ENCODE measurements at regions not wholly inside any gene's neighbourhood (a gene's known extent, or its start where the extent isn't known, plus 50 kb on each side); places are given as distances from the start of the nearest gene placed in this dataset.

GRCh38 chr21:15405214-15405613, 324.6 kb upstream of the USP25 start:
- no peak for TF ChIP-seq CTCF (IDR thresholded peaks at IDR 0.05; ENCODE audit: low read depth, low read length)
- DNase-seq: no peak
- Histone ChIP-seq H3K9me3 (ENCODE audit: severe bottlenecking) (no peaks in the 10 kb centered on the region), H3K36me3 (no peaks in the 10 kb centered on the region), H3K27me3 (ENCODE audit: insufficient read depth, low read depth, severe bottlenecking) (no peaks in the 10 kb centered on the region), H3K27ac (no peak overlapping the region), H3K4me3 (ENCODE audit: low read depth, low read length) (no peak overlapping the region)

GRCh38 chr21:15406791-15407190, 323.0 kb upstream of the USP25 start:
- no peaks in the 10 kb centered on the region for H3K9me3 ChIP-seq (ENCODE audit: severe bottlenecking)
- no peak for DNase-seq
- no peak for TF ChIP-seq CTCF (IDR thresholded peaks at IDR 0.05; ENCODE audit: low read depth, low read length)

GRCh38 chr21:15407585-15407984, 322.2 kb upstream of the USP25 start:
- Histone ChIP-seq H3K9me3 (ENCODE audit: severe bottlenecking) (no peaks in the 10 kb centered on the region), H3K36me3 (no peaks in the 10 kb centered on the region), H3K27ac (no peak overlapping the region), H3K27me3 (ENCODE audit: insufficient read depth, low read depth, severe bottlenecking) (no peaks in the 10 kb centered on the region), H3K4me3 (ENCODE audit: low read depth, low read length) (no peak overlapping the region)
- no peak for DNase-seq
- TF ChIP-seq CTCF (IDR thresholded peaks at IDR 0.05; ENCODE audit: low read depth, low read length): no peak

More at GRCh38 chr21:15406791-15407190, 323.0 kb upstream of the USP25 start:
- Histone ChIP-seq H3K36me3 (no peaks in the 10 kb centered on the region), H3K4me3 (ENCODE audit: low read depth, low read length) (no peak overlapping the region), H3K27me3 (ENCODE audit: insufficient read depth, low read depth, severe bottlenecking) (no peaks in the 10 kb centered on the region), H3K27ac (no peak overlapping the region)

GRCh38 chr21:15408089-15408488, 321.7 kb upstream of the USP25 start:
- no peak for DNase-seq
- TF ChIP-seq CTCF (IDR thresholded peaks at IDR 0.05; ENCODE audit: low read depth, low read length): no peak
- Histone ChIP-seq H3K4me3 (ENCODE audit: low read depth, low read length) (no peak overlapping the region), H3K9me3 (ENCODE audit: severe bottlenecking) (no peaks in the 10 kb centered on the region), H3K27me3 (ENCODE audit: insufficient read depth, low read depth, severe bottlenecking) (no peaks in the 10 kb centered on the region), H3K36me3 (no peaks in the 10 kb centered on the region), H3K27ac (no peak overlapping the region)

GRCh38 chr21:15409031-15409430, 320.8 kb upstream of the USP25 start:
- Histone ChIP-seq H3K27ac (no peak overlapping the region), H3K36me3 (no peaks in the 10 kb centered on the region), H3K4me3 (ENCODE audit: low read depth, low read length) (no peak overlapping the region), H3K27me3 (ENCODE audit: insufficient read depth, low read depth, severe bottlenecking) (no peaks in the 10 kb centered on the region), H3K9me3 (ENCODE audit: severe bottlenecking) (no peaks in the 10 kb centered on the region)
- TF ChIP-seq CTCF (IDR thresholded peaks at IDR 0.05; ENCODE audit: low read depth, low read length): no peak
- DNase-seq: no peak

- Histone ChIP-seq H3K27me3 (ENCODE audit: insufficient read depth, low read depth, severe bottlenecking) (no peaks in the 10 kb centered on the region), H3K9me3 (ENCODE audit: severe bottlenecking) (no peaks in the 10 kb centered on the region), H3K4me3 (ENCODE audit: low read depth, low read length) (no peak overlapping the region), H3K27ac (no peak overlapping the region), H3K36me3 (no peaks in the 10 kb centered on the region)
- TF ChIP-seq CTCF (IDR thresholded peaks at IDR 0.05; ENCODE audit: low read depth, low read length): no peak
- no peak for DNase-seq
Observed at GRCh38 chr21:15410853-15411252, 318.9 kb upstream of the USP25 start.

Measured in WERI-Rb-1 (cell line).